Hepatocyte (in vitro differentiated cells): ENCODE measurements at regions not wholly inside any gene's neighbourhood (a gene's known extent, or its start where the extent isn't known, plus 50 kb on each side); places are given as distances from the start of the nearest gene placed in this dataset.

Experiments
- DNase-seq: peaks from one replicate; pipeline ENCODE4 v3.0.0-alpha.2; 2016; ENCODE audit warnings: low spot score
- H2AFZ ChIP-seq: fragments of 200-600 bp; sonication (generic); 2 replicates; pipeline ENCODE4 v1.6.0; 2016; ENCODE audit warnings: antibody characterized with exemption, mild to moderate bottlenecking
- H3K27ac ChIP-seq: fragments of 200-600 bp; sonication (generic); 2 replicates; pipeline ENCODE4 v1.5.1; 2016; ENCODE audit warnings: mild to moderate bottlenecking
- H3K27me3 ChIP-seq: fragments of 200-600 bp; sonication (generic); 2 replicates; pipeline ENCODE4 v1.6.1; 2016
- H3K36me3 ChIP-seq: fragments of 200-600 bp; sonication (generic); replicated peaks from 2 replicates; pipeline ENCODE4 v1.5.1; 2016; ENCODE audit warnings: low read depth; ENCODE audit not compliant: insufficient read depth
- H3K4me1 ChIP-seq: fragments of 200-600 bp; sonication (generic); 2 replicates; pipeline ENCODE4 v1.5.1; 2016; ENCODE audit warnings: mild to moderate bottlenecking, moderate library complexity; ENCODE audit not compliant: insufficient read depth
- H3K4me2 ChIP-seq: fragments of 200-600 bp; sonication (generic); 2 replicates; pipeline ENCODE4 v1.6.0; 2016
- H3K4me3 ChIP-seq: fragments of 200-600 bp; sonication (generic); 2 replicates; pipeline ENCODE4 v1.5.1; 2016; ENCODE audit warnings: mild to moderate bottlenecking
- H3K79me2 ChIP-seq: fragments of 200-600 bp; sonication (generic); 2 replicates; pipeline ENCODE4 v1.6.0; 2017; ENCODE audit warnings: mild to moderate bottlenecking
- H3K9me2 ChIP-seq: fragments of 200-600 bp; sonication (generic); replicated peaks from 2 replicates; pipeline ENCODE4 v1.6.0; 2017; ENCODE audit warnings: mild to moderate bottlenecking; ENCODE audit not compliant: insufficient read depth
- H3K9me3 ChIP-seq: fragments of 200-600 bp; sonication (generic); 2 replicates; pipeline ENCODE4 v1.5.1; 2016; ENCODE audit warnings: low read depth, mild to moderate bottlenecking
- H4K20me1 ChIP-seq: fragments of 200-600 bp; sonication (generic); 2 replicates; pipeline ENCODE4 v1.6.0; 2016; ENCODE audit warnings: mild to moderate bottlenecking; ENCODE audit not compliant: insufficient read depth, poor library complexity, severe bottlenecking
- EZH2 ChIP-seq: fragments of 200-600 bp; sonication (generic); IDR thresholded peaks from 2 replicates; pipeline ENCODE4 v1.6.1; 2016; ENCODE audit warnings: antibody characterized with exemption, mild to moderate bottlenecking, borderline replicate concordance
- EZH2phosphoT487 ChIP-seq: fragments of 200-600 bp; sonication (generic); IDR thresholded peaks from one replicate; pipeline ENCODE4 v1.6.1; 2018; ENCODE audit warnings: antibody characterized with exemption, mild to moderate bottlenecking, low read depth, moderate library complexity; ENCODE audit not compliant: unreplicated experiment, severe bottlenecking
- WGBS: methylation state at CpG from one replicate; pipeline ENCODE4 v1.1.6; 2016; ENCODE audit warnings: low lambda C conversion rate; ENCODE audit errors: missing lambda C conversion rate; 5-methylcytosine and 5-hydroxymethylcytosine counted together
- TF ChIP-seq, protein P1 (sequence below): fragments of 200-600 bp; sonication (generic); IDR thresholded peaks from 2 replicates; pipeline ENCODE4 v1.5.1; 2016; ENCODE audit warnings: antibody characterized with exemption, mild to moderate bottlenecking; ENCODE audit not compliant: poor library complexity

DNA sequence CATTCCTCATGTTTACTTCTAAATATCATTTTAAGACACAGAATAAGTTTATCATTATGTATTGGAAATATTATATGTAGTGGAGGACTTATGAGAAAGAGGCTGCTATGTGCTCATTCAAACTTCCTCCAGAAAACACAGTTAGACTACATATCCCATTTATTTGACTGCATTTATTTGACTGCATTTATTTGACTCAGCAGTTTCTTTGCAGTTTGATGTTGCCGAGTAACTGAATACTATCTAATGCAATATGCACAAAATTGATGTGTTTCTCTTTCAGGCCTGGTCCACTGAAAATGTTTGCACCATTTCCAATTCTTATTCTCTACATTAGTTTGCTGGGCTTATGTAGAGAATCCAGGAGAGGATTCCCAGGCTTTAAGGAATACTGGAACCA, 89.9 kb upstream of the FBN2 start:
- no peaks in the 10 kb centered on the region for H3K9me3 ChIP-seq
- H3K27me3 ChIP-seq: no peaks in the 10 kb centered on the region
- 74% methylated on average over 1 of the region's 1 CpG for WGBS
- TF ChIP-seq EZH2: no peak
- no peak for TF ChIP-seq EZH2phosphoT487
- TF ChIP-seq, protein P1, sequence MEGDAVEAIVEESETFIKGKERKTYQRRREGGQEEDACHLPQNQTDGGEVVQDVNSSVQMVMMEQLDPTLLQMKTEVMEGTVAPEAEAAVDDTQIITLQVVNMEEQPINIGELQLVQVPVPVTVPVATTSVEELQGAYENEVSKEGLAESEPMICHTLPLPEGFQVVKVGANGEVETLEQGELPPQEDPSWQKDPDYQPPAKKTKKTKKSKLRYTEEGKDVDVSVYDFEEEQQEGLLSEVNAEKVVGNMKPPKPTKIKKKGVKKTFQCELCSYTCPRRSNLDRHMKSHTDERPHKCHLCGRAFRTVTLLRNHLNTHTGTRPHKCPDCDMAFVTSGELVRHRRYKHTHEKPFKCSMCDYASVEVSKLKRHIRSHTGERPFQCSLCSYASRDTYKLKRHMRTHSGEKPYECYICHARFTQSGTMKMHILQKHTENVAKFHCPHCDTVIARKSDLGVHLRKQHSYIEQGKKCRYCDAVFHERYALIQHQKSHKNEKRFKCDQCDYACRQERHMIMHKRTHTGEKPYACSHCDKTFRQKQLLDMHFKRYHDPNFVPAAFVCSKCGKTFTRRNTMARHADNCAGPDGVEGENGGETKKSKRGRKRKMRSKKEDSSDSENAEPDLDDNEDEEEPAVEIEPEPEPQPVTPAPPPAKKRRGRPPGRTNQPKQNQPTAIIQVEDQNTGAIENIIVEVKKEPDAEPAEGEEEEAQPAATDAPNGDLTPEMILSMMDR: no peak
- no peaks in the 10 kb centered on the region for H3K79me2 ChIP-seq
- H3K4me2 ChIP-seq: no peak overlapping the region
- H3K4me3 ChIP-seq: no peak overlapping the region
- H3K4me1 ChIP-seq: no peaks in the 10 kb centered on the region
- no peaks in the 10 kb centered on the region for H3K9me2 ChIP-seq
- no peak overlapping the region for H3K27ac ChIP-seq
- no peak for DNase-seq
- H4K20me1 ChIP-seq: no peaks in the 10 kb centered on the region
- H3K36me3 ChIP-seq: no peaks in the 10 kb centered on the region
- no peak overlapping the region for H2AFZ ChIP-seq

DNA sequence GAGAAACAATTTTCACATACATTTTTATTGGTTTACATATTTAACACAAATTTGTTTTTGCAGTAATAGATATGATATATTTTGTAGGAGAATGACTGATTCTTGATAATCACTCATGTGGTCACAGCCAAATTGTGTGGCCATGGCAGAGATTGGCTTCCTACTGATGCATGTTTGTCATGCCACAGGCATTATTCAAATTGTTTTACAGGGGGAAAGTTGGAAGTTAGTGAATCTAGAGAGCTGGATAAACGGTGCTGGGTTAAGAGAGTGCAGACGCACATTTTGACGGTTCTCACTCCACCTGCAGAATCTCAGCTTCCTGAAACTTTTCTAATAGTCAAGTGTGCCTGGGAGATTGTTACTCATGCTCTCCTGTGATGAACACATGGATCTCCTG, 91.1 kb upstream of the FBN2 start:
- no peaks in the 10 kb centered on the region for H3K36me3 ChIP-seq
- no peak overlapping the region for H2AFZ ChIP-seq
- H3K79me2 ChIP-seq: no peaks in the 10 kb centered on the region
- H3K9me3 ChIP-seq: no peaks in the 10 kb centered on the region
- no peaks in the 10 kb centered on the region for H3K27me3 ChIP-seq
- H3K4me1 ChIP-seq: no peaks in the 10 kb centered on the region
- no peak overlapping the region for H3K27ac ChIP-seq
- no peaks in the 10 kb centered on the region for H3K9me2 ChIP-seq
- DNase-seq: no peak
- TF ChIP-seq EZH2phosphoT487 (no peak), EZH2 (no peak)
- TF ChIP-seq, protein P1: no peak
- no peaks in the 10 kb centered on the region for H4K20me1 ChIP-seq
- WGBS: 53% methylated on average over 3 of the region's 3 CpGs
- no peak overlapping the region for H3K4me3 ChIP-seq
- H3K4me2 ChIP-seq: no peak overlapping the region

DNA sequence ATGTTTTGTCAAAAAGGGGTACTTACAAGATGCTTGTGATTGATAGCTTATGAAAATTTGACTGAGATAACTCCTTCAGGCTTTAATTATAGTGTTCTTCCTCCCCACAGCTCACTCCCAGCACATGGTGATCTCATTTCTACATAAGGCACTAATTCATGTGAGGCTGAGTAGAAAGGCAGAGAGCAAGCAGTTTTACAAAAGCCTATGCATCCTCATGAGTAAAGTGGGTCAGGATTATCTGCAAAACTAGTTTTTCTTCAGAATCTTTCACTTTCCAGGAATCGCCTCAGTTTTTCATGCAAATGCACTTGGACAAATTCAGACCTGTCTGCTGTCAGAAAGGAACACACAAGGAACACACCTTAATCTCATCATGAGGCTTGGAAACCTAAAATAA, 92.1 kb upstream of the FBN2 start:
- no peaks in the 10 kb centered on the region for H3K36me3 ChIP-seq
- H3K79me2 ChIP-seq: no peaks in the 10 kb centered on the region
- H3K9me3 ChIP-seq: no peaks in the 10 kb centered on the region
- H3K9me2 ChIP-seq: no peaks in the 10 kb centered on the region
- 86% methylated on average over 1 of the region's 1 CpG for WGBS
- H3K27ac ChIP-seq: no peak overlapping the region
- H2AFZ ChIP-seq: no peak overlapping the region
- no peaks in the 10 kb centered on the region for H3K27me3 ChIP-seq
- H3K4me1 ChIP-seq: no peaks in the 10 kb centered on the region
- no peak for TF ChIP-seq EZH2
- TF ChIP-seq EZH2phosphoT487: no peak
- TF ChIP-seq, protein P1: no peak
- H4K20me1 ChIP-seq: no peaks in the 10 kb centered on the region
- no peak overlapping the region for H3K4me3 ChIP-seq
- DNase-seq: no peak
- H3K4me2 ChIP-seq: no peak overlapping the region

DNA sequence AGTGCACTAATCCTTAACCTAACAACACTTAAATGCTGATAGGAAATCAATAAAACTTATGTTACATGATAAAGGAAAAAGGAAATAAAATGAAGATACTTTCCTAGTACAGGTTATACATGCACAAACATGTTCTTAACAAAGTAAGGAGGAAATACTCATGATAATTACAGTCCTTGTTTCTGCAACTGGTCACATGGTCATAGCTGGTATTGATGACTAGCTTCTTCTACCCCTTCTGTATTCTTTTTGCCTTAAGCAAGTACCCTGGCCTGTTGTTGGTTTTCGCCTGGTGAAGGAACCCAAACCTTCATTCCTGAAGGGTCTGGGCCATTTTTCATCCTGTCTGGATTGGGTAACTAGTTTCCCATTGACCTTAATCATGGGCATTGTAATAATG, 93.7 kb upstream of the FBN2 start:
- no peaks in the 10 kb centered on the region for H3K79me2 ChIP-seq
- no peak overlapping the region for H3K4me2 ChIP-seq
- no peak for DNase-seq
- TF ChIP-seq EZH2 (no peak), EZH2phosphoT487 (no peak)
- TF ChIP-seq, protein P1: no peak
- H3K27ac ChIP-seq: no peak overlapping the region
- no peaks in the 10 kb centered on the region for H3K9me3 ChIP-seq
- no peaks in the 10 kb centered on the region for H4K20me1 ChIP-seq
- no peaks in the 10 kb centered on the region for H3K27me3 ChIP-seq
- H3K9me2 ChIP-seq: no peaks in the 10 kb centered on the region
- H2AFZ ChIP-seq: no peak overlapping the region
- H3K4me1 ChIP-seq: no peaks in the 10 kb centered on the region
- no peak overlapping the region for H3K4me3 ChIP-seq
- 95% methylated on average over 1 of the region's 1 CpG for WGBS
- H3K36me3 ChIP-seq: no peaks in the 10 kb centered on the region
